ENCODE measurements at regions not wholly inside any gene's neighbourhood (a gene's known extent, or its start where the extent isn't known, plus 50 kb on each side); places are given as distances from the start of the nearest gene placed in this dataset.

GRCh38 chr18:78549971-78550370 is 429.6 kb upstream of the SALL3 start:
- Mint-ChIP-seq H3K36me3 (ENCODE audit: insufficient read depth) (no peaks in the 10 kb centered on the region), H3K4me1 (ENCODE audit: low read depth) (no peaks in the 10 kb centered on the region), H3K27ac (no peak overlapping the region), H3K27me3 (peaks cover 6% of the 10 kb centered on the region), H3K4me3 (ENCODE audit: low read depth) (no peak overlapping the region), H3K9me3 (ENCODE audit: low read depth) (peaks cover 18% of the 10 kb centered on the region)
- no peak for DNase-seq (ENCODE audit: low spot score, unreplicated experiment)
- no peak for TF ChIP-seq CTCF (IDR thresholded peaks at IDR 0.05; ENCODE audit: unreplicated experiment)

- Mint-ChIP-seq H3K36me3 (ENCODE audit: insufficient read depth) (no peaks in the 10 kb centered on the region), H3K27me3 (peaks cover 7% of the 10 kb centered on the region), H3K27ac (no peak overlapping the region), H3K4me3 (ENCODE audit: low read depth) (no peak overlapping the region), H3K4me1 (ENCODE audit: low read depth) (no peaks in the 10 kb centered on the region), H3K9me3 (ENCODE audit: low read depth) (peaks cover 13% of the 10 kb centered on the region)
- no peak for TF ChIP-seq CTCF (IDR thresholded peaks at IDR 0.05; ENCODE audit: unreplicated experiment)
- no peak for DNase-seq (ENCODE audit: low spot score, unreplicated experiment)
Measured at GRCh38 chr18:78554944-78555608, 424.5 kb upstream of the SALL3 start.

- Mint-ChIP-seq H3K27ac (no peak overlapping the region), H3K27me3 (peaks cover 7% of the 10 kb centered on the region), H3K4me1 (ENCODE audit: low read depth) (no peaks in the 10 kb centered on the region), H3K9me3 (ENCODE audit: low read depth) (peaks cover 13% of the 10 kb centered on the region), H3K4me3 (ENCODE audit: low read depth) (no peak overlapping the region), H3K36me3 (ENCODE audit: insufficient read depth) (no peaks in the 10 kb centered on the region)
- TF ChIP-seq CTCF (IDR thresholded peaks at IDR 0.05; ENCODE audit: unreplicated experiment), result no peak
- DNase-seq (ENCODE audit: low spot score, unreplicated experiment), result no peak
Measured at GRCh38 chr18:78557371-78557770, 422.2 kb upstream of the SALL3 start.

GRCh38 chr18:78558101-78558810 is 421.4 kb upstream of the SALL3 start:
- Mint-ChIP-seq H3K27ac (no peak overlapping the region), H3K27me3 (peaks cover 7% of the 10 kb centered on the region), H3K4me3 (ENCODE audit: low read depth) (no peak overlapping the region), H3K4me1 (ENCODE audit: low read depth) (no peaks in the 10 kb centered on the region), H3K9me3 (ENCODE audit: low read depth) (peaks cover 13% of the 10 kb centered on the region), H3K36me3 (ENCODE audit: insufficient read depth) (no peaks in the 10 kb centered on the region)
- TF ChIP-seq CTCF (IDR thresholded peaks at IDR 0.05; ENCODE audit: unreplicated experiment), result no peak
- DNase-seq (ENCODE audit: low spot score, unreplicated experiment), result no peak

GRCh38 chr18:78558948-78559347 is 420.7 kb upstream of the SALL3 start:
- Mint-ChIP-seq H3K36me3 (ENCODE audit: insufficient read depth) (no peaks in the 10 kb centered on the region), H3K9me3 (ENCODE audit: low read depth) (peaks cover 12% of the 10 kb centered on the region), H3K4me1 (ENCODE audit: low read depth) (no peaks in the 10 kb centered on the region)

More at GRCh38 chr18:78558948-78559347, 420.7 kb upstream of the SALL3 start:
- Mint-ChIP-seq H3K27ac (no peak overlapping the region), H3K27me3 (peaks cover 7% of the 10 kb centered on the region), H3K4me3 (ENCODE audit: low read depth) (no peak overlapping the region)
- no peak for TF ChIP-seq CTCF (IDR thresholded peaks at IDR 0.05; ENCODE audit: unreplicated experiment)
- no peak for DNase-seq (ENCODE audit: low spot score, unreplicated experiment)
